H9 (cell line): ENCODE measurements at regions not wholly inside any gene's neighbourhood (a gene's known extent, or its start where the extent isn't known, plus 50 kb on each side); places are given as distances from the start of the nearest gene placed in this dataset.
A peak's percentile ranks its signal among the peaks of the same experiment; 100 is the strongest.

ENCODE experiments used
- DNase-seq: peaks from one replicate; pipeline ENCODE4 v3.0.0-alpha.2; 2017
- H2AFZ ChIP-seq: one replicate; pipeline ENCODE4 v1.6.1; 2013; ENCODE audit warnings: mild to moderate bottlenecking, low read length, control low read depth, moderate library complexity
- H2AK5ac ChIP-seq: 2 replicates; pipeline ENCODE4 v1.6.1; 2013; ENCODE audit warnings: low read length, control low read depth, mixed read lengths; ENCODE audit not compliant: insufficient read length
- H2BK120ac ChIP-seq: one replicate; pipeline ENCODE4 v1.6.1; 2013; ENCODE audit warnings: low read depth, mild to moderate bottlenecking, low read length, control low read depth, inconsistent platforms; ENCODE audit not compliant: poor library complexity, severe bottlenecking
- H2BK12ac ChIP-seq: 2 replicates; pipeline ENCODE4 v1.6.1; 2013; ENCODE audit warnings: low read length, control low read depth, mixed read lengths, low read depth; ENCODE audit not compliant: insufficient read length
- H2BK15ac ChIP-seq: 2 replicates; pipeline ENCODE4 v1.6.1; 2013; ENCODE audit warnings: low read depth, low read length, control low read depth
- H2BK20ac ChIP-seq: one replicate; pipeline ENCODE4 v1.6.1; 2013; ENCODE audit warnings: low read depth, mild to moderate bottlenecking, low read length, control low read depth, inconsistent platforms; ENCODE audit not compliant: poor library complexity, severe bottlenecking
- H2BK5ac ChIP-seq: 2 replicates; pipeline ENCODE4 v1.6.1; 2013; ENCODE audit warnings: low read length, control low read depth, mixed read lengths; ENCODE audit not compliant: insufficient read length
- H3K14ac ChIP-seq: 2 replicates; pipeline ENCODE4 v1.6.1; 2013; ENCODE audit warnings: low read length, control low read depth; ENCODE audit not compliant: insufficient read depth
- H3K18ac ChIP-seq: 2 replicates; pipeline ENCODE4 v1.6.1; 2013; ENCODE audit warnings: low read depth, mild to moderate bottlenecking, mixed read lengths, low read length, control low read depth; ENCODE audit not compliant: insufficient read length
- H3K23ac ChIP-seq: 2 replicates; pipeline ENCODE4 v1.6.1; 2013; ENCODE audit warnings: low read length, control low read depth, mixed read lengths, low read depth; ENCODE audit not compliant: insufficient read length
- H3K23me2 ChIP-seq: 2 replicates; pipeline ENCODE4 v1.6.1; 2013; ENCODE audit warnings: low read depth, mild to moderate bottlenecking, mixed read lengths, low read length, control low read depth; ENCODE audit not compliant: insufficient read length, poor library complexity, severe bottlenecking
- H3K27ac ChIP-seq: 2 replicates; pipeline ENCODE4 v1.5.1; 2013; ENCODE audit warnings: low read length, control low read depth, mixed read lengths, low read depth; ENCODE audit not compliant: insufficient read length
- H3K27me3 ChIP-seq: 2 replicates; pipeline ENCODE4 v1.6.1; 2013; ENCODE audit warnings: low read length, control low read depth, inconsistent platforms; ENCODE audit not compliant: insufficient read depth
- H3K4ac ChIP-seq: 2 replicates; pipeline ENCODE4 v1.6.1; 2013; ENCODE audit warnings: low read depth, mild to moderate bottlenecking, control low read depth, inconsistent platforms, low read length, moderate library complexity
- H3K4me1 ChIP-seq: 2 replicates; pipeline ENCODE4 v1.6.1; 2013; ENCODE audit warnings: low read length, control low read depth, inconsistent platforms; ENCODE audit not compliant: insufficient read depth
- H3K4me2 ChIP-seq: 2 replicates; pipeline ENCODE4 v1.6.1; 2013; ENCODE audit warnings: low read length, control low read depth, mixed read lengths; ENCODE audit not compliant: insufficient read length, insufficient read depth
- H3K56ac ChIP-seq: 2 replicates; pipeline ENCODE4 v1.6.1; 2013; ENCODE audit warnings: low read depth, mild to moderate bottlenecking, mixed read lengths, low read length, control low read depth; ENCODE audit not compliant: insufficient read length
- H3K79me1 ChIP-seq: 2 replicates; pipeline ENCODE4 v1.6.1; 2013; ENCODE audit warnings: low read depth, mild to moderate bottlenecking, moderate library complexity, low read length, control low read depth, inconsistent platforms; ENCODE audit not compliant: insufficient read depth, poor library complexity, severe bottlenecking
- H3K79me2 ChIP-seq: 2 replicates; pipeline ENCODE4 v1.6.1; 2013; ENCODE audit warnings: low read length, control low read depth, inconsistent platforms; ENCODE audit not compliant: insufficient read depth
- H3K9ac ChIP-seq: 2 replicates; pipeline ENCODE4 v1.6.1; 2013; ENCODE audit warnings: low read length, control low read depth, mixed read lengths; ENCODE audit not compliant: insufficient read length; ENCODE audit errors: extremely low read depth
- H3K9me3 ChIP-seq: one replicate; pipeline ENCODE4 v1.6.1; 2013; ENCODE audit warnings: low read depth, low read length, inconsistent platforms; ENCODE audit not compliant: control insufficient read depth
- H3T11ph ChIP-seq: one replicate; pipeline ENCODE4 v1.6.1; 2013; ENCODE audit warnings: mild to moderate bottlenecking, low read length, control low read depth, inconsistent platforms
- H4K20me1 ChIP-seq: one replicate; pipeline ENCODE4 v1.6.1; 2013; ENCODE audit not compliant: control insufficient read depth, insufficient read length, insufficient read depth
- H4K5ac ChIP-seq: 2 replicates; pipeline ENCODE4 v1.6.1; 2013; ENCODE audit warnings: low read depth, mild to moderate bottlenecking, mixed read lengths, low read length, control low read depth; ENCODE audit not compliant: insufficient read length
- H4K8ac ChIP-seq: replicated peaks from 2 replicates; pipeline ENCODE4 v1.6.1; 2013; ENCODE audit warnings: low read length, control low read depth, mixed read lengths, low read depth; ENCODE audit not compliant: insufficient read length
- H4K91ac ChIP-seq: 2 replicates; pipeline ENCODE4 v1.6.1; 2013; ENCODE audit warnings: low read depth, mild to moderate bottlenecking, moderate library complexity, mixed read lengths, low read length, control low read depth; ENCODE audit not compliant: insufficient read length
- H3K27ac Mint-ChIP-seq, 3 experiments: 2 replicates in 2 of 3; 3 replicates in 1 of 3; pipeline ENCODE4 v1.8.0; 2020 to 2021; ENCODE audit warnings: mixed read lengths in 3 of 3, mild to moderate bottlenecking in 1 of 3, moderate library complexity in 1 of 3
- H3K27me3 Mint-ChIP-seq: 2 replicates; pipeline ENCODE4 v1.8.0; 2021; ENCODE audit warnings: low read depth, mild to moderate bottlenecking, moderate library complexity, mixed read lengths
- H3K36me3 Mint-ChIP-seq, 3 experiments: 2 replicates in 2 of 3; 3 replicates in 1 of 3; pipeline ENCODE4 v1.8.0; 2020 to 2021; ENCODE audit warnings: low read depth in 3 of 3, mixed read lengths in 3 of 3; ENCODE audit not compliant: insufficient read depth in 1 of 3
- H3K4me1 Mint-ChIP-seq, 2 experiments: 2 replicates each; pipeline ENCODE4 v1.8.0; 2020; ENCODE audit warnings: mixed read lengths in 2 of 2
- H3K4me3 Mint-ChIP-seq, 2 experiments: 2 replicates in 1 of 2; 3 replicates in 1 of 2; pipeline ENCODE4 v1.8.0; 2020 to 2021; ENCODE audit warnings: mild to moderate bottlenecking in 2 of 2, mixed read lengths in 2 of 2, moderate library complexity in 1 of 2
- H3K9me3 Mint-ChIP-seq, 2 experiments: 2 replicates in 1 of 2; 3 replicates in 1 of 2; pipeline ENCODE4 v1.8.0; 2020; ENCODE audit warnings: mild to moderate bottlenecking in 2 of 2, mixed read lengths in 2 of 2, moderate library complexity in 1 of 2
- CTCF ChIP-seq: fragments of 200-600 bp; sonication (generic); conservative IDR thresholded peaks from 3 replicates; pipeline ENCODE4 v1.8.0; 2021; ENCODE audit warnings: antibody characterized with exemption, mild to moderate bottlenecking
- WGBS: extraction: QIAGEN DNeasy Blood & Tissue Kit; methylation state at CpG from one replicate; pipeline ENCODE4 v1.1.7; 2013; ENCODE audit warnings: missing lambda C conversion rate, low lambda C conversion rate, mixed read lengths; ENCODE audit not compliant: insufficient read length; ENCODE audit errors: extremely low coverage; 5-methylcytosine and 5-hydroxymethylcytosine counted together

GRCh38 chr6:84284428-84285049 is 57.1 kb upstream of the CEP162 start:
- Histone ChIP-seq H3K14ac (no peak overlapping the region), H2BK12ac (no peak overlapping the region), H3K9ac (no peak overlapping the region), H2BK15ac (no peak overlapping the region), H3K23ac (no peak overlapping the region), H3K4me2 (no peak overlapping the region), H3K79me1 (no peaks in the 10 kb centered on the region), H2AK5ac (no peak overlapping the region), H3T11ph (no peak overlapping the region), H4K91ac (no peak overlapping the region), H2BK120ac (no peak overlapping the region), H3K79me2 (no peaks in the 10 kb centered on the region), H3K27ac (no peak overlapping the region), H3K27me3 (no peaks in the 10 kb centered on the region), H3K56ac (no peak overlapping the region), H2AFZ (no peak overlapping the region), H3K9me3 (no peaks in the 10 kb centered on the region), H4K5ac (no peak overlapping the region), H3K18ac (no peak overlapping the region), H3K23me2 (no peaks in the 10 kb centered on the region), H4K8ac (no peak overlapping the region), H2BK5ac (no peak overlapping the region), H3K4me1 (no peaks in the 10 kb centered on the region), H2BK20ac (no peak overlapping the region), H4K20me1 (no peaks in the 10 kb centered on the region), H3K4ac (no peak overlapping the region)
- no CpG with 5 or more reads among the region's 6 CpGs for WGBS
- peak; percentile 31 for DNase-seq
- TF ChIP-seq CTCF = peak; percentile 82
- Mint-ChIP-seq H3K27me3 (peaks cover 2% of the 10 kb centered on the region; the same call in 1 of the 2 replicates), H3K27ac (no peak overlapping the region), H3K4me1 (peaks cover 2 to 3% of the 10 kb centered on the region in 2 experiments; a peak in 3 of 4 replicates), H3K9me3 (peaks cover 6 to 11% of the 10 kb centered on the region in 2 experiments), H3K36me3 (peaks cover 0 to 8% (median 4%) of the 10 kb centered on the region in 3 experiments; a peak in 6 of 7 replicates), H3K4me3 (no peak overlapping the region)
